GM04503 (cell line): ENCODE measurements at regions not wholly inside any gene's neighbourhood (a gene's known extent, or its start where the extent isn't known, plus 50 kb on each side); places are given as distances from the start of the nearest gene placed in this dataset.

Source experiments
- DNase-seq: peaks from one replicate; pipeline ENCODE4 v3.0.0-alpha.2; 2012; ENCODE audit warnings: low read depth

GRCh38 chr13:30031488-30031887 lies 181.1 kb upstream of the UBL3 start:
- DNase-seq: no peak

- DNase-seq: no peak
Measured at GRCh38 chr13:30030141-30030750, 179.8 kb upstream of the UBL3 start.

- no peak for DNase-seq
Measured at GRCh38 chr13:30027569-30028455, 177.4 kb upstream of the UBL3 start.

GRCh38 chr13:30026909-30027308 lies 176.5 kb upstream of the UBL3 start:
- no peak for DNase-seq

- peak; percentile 89 for DNase-seq
Measured at GRCh38 chr13:30026093-30026492, 175.7 kb upstream of the UBL3 start.

- DNase-seq: no peak
Measured at GRCh38 chr13:30025351-30025750, 174.9 kb upstream of the UBL3 start.

- DNase-seq: no peak
Measured at GRCh38 chr13:30024125-30024865, 173.9 kb upstream of the UBL3 start.

GRCh38 chr13:30023196-30023895 lies 172.9 kb upstream of the UBL3 start:
- no peak for DNase-seq

GRCh38 chr13:30022796-30023195 lies 172.4 kb upstream of the UBL3 start:
- no peak for DNase-seq

- DNase-seq: no peak
Measured at GRCh38 chr13:30022256-30022655, 171.8 kb upstream of the UBL3 start.

GRCh38 chr13:30021611-30022010 lies 171.2 kb upstream of the UBL3 start:
- no peak for DNase-seq

- DNase-seq: no peak
Measured at GRCh38 chr13:30020726-30021312, 170.4 kb upstream of the UBL3 start.

GRCh38 chr13:30019648-30020626 lies 169.5 kb upstream of the UBL3 start:
- DNase-seq: no peak

GRCh38 chr13:30017880-30018279 lies 167.5 kb upstream of the UBL3 start:
- DNase-seq: no peak

GRCh38 chr13:30016398-30016797 lies 166.0 kb upstream of the UBL3 start:
- no peak for DNase-seq

- DNase-seq: no peak
Measured at GRCh38 chr13:30009411-30009810, 159.0 kb upstream of the UBL3 start.

- no peak for DNase-seq
Measured at GRCh38 chr13:30006246-30006645, 155.8 kb upstream of the UBL3 start.

- no peak for DNase-seq
Measured at GRCh38 chr13:30004204-30004603, 153.8 kb upstream of the UBL3 start.

- DNase-seq: peak; percentile 64
Measured at GRCh38 chr13:30002577-30002976, 152.2 kb upstream of the UBL3 start.

GRCh38 chr13:30000370-30000765 lies 150.0 kb upstream of the UBL3 start:
- no peak for DNase-seq
